Ishikawa (cell line): ENCODE measurements at regions not wholly inside any gene's neighbourhood (a gene's known extent, or its start where the extent isn't known, plus 50 kb on each side); places are given as distances from the start of the nearest gene placed in this dataset.
A peak's percentile ranks its signal among the peaks of the same experiment; 100 is the strongest.

ENCODE experiments used
- CEBPB ChIP-seq: IDR thresholded peaks from 2 replicates; pipeline ENCODE4 v1.6.1; 2012
- CREB1 ChIP-seq: IDR thresholded peaks from 2 replicates; pipeline ENCODE4 v1.6.1; 2012; ENCODE audit warnings: low read depth
- EGR1 ChIP-seq: IDR thresholded peaks from 2 replicates; pipeline ENCODE4 v1.6.1; 2012
- EP300 ChIP-seq: IDR thresholded peaks from 2 replicates; pipeline ENCODE4 v1.6.1; 2012; ENCODE audit warnings: borderline replicate concordance
- NFIC ChIP-seq: IDR thresholded peaks from 2 replicates; pipeline ENCODE4 v1.6.1; 2012
- RAD21 ChIP-seq: IDR thresholded peaks from 2 replicates; pipeline ENCODE4 v1.6.1; 2012; ENCODE audit warnings: low read depth
- TAF1 ChIP-seq: IDR thresholded peaks from 2 replicates; pipeline ENCODE4 v1.6.1; 2012; ENCODE audit warnings: low read depth, mild to moderate bottlenecking
- TCF12 ChIP-seq: IDR thresholded peaks from 2 replicates; pipeline ENCODE4 v1.6.1; 2012; ENCODE audit warnings: low read depth
- TEAD4 ChIP-seq: IDR thresholded peaks from 2 replicates; pipeline ENCODE4 v1.6.1; 2012
- USF1 ChIP-seq: IDR thresholded peaks from 2 replicates; pipeline ENCODE4 v1.6.1; 2012
- YY1 ChIP-seq: IDR thresholded peaks from 2 replicates; pipeline ENCODE4 v1.6.1; 2012; ENCODE audit warnings: low read depth
- ZBTB7A ChIP-seq: IDR thresholded peaks from 2 replicates; pipeline ENCODE4 v1.6.1; 2012; ENCODE audit warnings: low read depth
- TF ChIP-seq, protein P1 (sequence below): IDR thresholded peaks from 2 replicates; pipeline ENCODE4 v1.6.1; 2012
- TF ChIP-seq, protein P2 (sequence below): IDR thresholded peaks from 2 replicates; pipeline ENCODE4 v1.6.1; 2012; ENCODE audit warnings: low read depth, mild to moderate bottlenecking

GRCh38 chr6:33895988-33896387 lies 92.2 kb upstream of the MLN start:
- TF ChIP-seq RAD21 (no peak), USF1 (no peak), NFIC (no peak), TCF12 (no peak), TAF1 (no peak), YY1 (no peak), EGR1 (no peak), CEBPB (no peak)

DNA sequence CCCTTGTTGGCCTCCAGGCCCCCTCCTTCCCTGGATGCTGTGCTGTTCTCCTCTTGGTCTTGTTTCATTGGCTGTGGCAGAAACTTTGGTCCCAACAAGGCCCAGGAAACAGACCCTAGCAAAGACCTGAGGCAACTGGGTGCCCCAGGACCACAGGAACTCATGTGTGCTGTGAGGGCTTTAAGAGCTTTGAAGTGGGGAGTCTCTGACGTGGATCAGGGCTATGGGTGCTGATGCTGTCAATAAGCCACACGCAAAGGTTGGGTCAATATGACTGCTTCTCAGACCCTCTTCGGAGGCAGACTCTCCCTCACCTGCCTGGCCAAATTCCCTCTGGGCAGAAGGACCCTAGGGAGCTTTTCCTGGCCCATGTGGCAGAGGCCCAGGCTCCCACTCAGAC lies 91.5 kb upstream of the MLN start:
- TF ChIP-seq ZBTB7A (no peak), CEBPB (no peak), TAF1 (no peak), TCF12 (no peak), EP300 (no peak), TEAD4 (no peak), USF1 (no peak), EGR1 (no peak), YY1 (no peak), RAD21 (no peak), CREB1 (no peak)

GRCh38 chr6:33894438-33894837 lies 90.6 kb upstream of the MLN start:
- TF ChIP-seq USF1 (no peak), TEAD4 (peak; percentile 89), TCF12 (peak; percentile 85), NFIC (peak; percentile 99), EGR1 (no peak), CEBPB (no peak), EP300 (peak; percentile 75; the same call in 1 of the 2 replicates)
- TF ChIP-seq, protein P1, sequence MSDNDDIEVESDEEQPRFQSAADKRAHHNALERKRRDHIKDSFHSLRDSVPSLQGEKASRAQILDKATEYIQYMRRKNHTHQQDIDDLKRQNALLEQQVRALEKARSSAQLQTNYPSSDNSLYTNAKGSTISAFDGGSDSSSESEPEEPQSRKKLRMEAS = peak; percentile 38
- TF ChIP-seq, protein P2, sequence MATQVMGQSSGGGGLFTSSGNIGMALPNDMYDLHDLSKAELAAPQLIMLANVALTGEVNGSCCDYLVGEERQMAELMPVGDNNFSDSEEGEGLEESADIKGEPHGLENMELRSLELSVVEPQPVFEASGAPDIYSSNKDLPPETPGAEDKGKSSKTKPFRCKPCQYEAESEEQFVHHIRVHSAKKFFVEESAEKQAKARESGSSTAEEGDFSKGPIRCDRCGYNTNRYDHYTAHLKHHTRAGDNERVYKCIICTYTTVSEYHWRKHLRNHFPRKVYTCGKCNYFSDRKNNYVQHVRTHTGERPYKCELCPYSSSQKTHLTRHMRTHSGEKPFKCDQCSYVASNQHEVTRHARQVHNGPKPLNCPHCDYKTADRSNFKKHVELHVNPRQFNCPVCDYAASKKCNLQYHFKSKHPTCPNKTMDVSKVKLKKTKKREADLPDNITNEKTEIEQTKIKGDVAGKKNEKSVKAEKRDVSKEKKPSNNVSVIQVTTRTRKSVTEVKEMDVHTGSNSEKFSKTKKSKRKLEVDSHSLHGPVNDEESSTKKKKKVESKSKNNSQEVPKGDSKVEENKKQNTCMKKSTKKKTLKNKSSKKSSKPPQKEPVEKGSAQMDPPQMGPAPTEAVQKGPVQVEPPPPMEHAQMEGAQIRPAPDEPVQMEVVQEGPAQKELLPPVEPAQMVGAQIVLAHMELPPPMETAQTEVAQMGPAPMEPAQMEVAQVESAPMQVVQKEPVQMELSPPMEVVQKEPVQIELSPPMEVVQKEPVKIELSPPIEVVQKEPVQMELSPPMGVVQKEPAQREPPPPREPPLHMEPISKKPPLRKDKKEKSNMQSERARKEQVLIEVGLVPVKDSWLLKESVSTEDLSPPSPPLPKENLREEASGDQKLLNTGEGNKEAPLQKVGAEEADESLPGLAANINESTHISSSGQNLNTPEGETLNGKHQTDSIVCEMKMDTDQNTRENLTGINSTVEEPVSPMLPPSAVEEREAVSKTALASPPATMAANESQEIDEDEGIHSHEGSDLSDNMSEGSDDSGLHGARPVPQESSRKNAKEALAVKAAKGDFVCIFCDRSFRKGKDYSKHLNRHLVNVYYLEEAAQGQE = no peak

DNA sequence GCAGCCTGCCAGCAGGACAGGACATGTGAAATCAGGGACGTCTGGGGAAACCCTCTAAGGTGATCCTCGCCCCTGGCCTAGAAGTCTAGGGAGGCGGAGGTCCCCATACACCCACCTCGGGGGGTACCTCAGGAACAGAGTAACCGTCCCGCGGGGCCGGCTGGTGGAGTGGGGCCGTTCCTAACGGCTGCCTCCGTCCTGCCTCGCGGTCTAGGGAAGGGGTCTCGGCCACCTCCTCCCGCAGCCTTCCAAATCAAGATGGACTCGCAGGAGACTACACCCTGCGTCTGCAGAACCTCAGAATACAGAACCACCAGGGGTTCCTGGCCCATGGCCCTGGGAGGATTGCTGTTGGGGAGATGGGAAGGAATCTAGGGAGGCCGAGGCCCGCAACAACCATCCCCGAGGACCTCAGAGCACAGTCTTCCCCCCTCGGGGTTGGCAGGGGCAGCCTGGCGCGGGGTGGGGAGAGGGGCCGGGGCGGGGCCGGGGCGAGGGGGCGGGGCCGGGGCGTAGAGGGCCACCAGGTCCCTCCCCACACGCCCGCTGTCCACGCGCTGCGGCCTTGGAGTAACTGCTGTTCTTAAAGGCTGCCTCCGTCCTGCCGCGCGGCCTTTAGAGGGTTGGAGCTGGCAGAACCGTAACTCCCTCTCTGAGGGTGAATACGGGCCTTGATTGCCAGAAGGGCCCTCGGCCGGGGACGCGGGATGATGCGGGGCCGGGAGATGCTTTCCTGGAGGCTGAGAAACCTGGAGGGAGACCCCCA lies 89.0 kb upstream of the MLN start:
- TF ChIP-seq CEBPB (no peak), EP300 (no peak), TEAD4 (no peak), TCF12 (no peak), YY1 (no peak), RAD21 (no peak), ZBTB7A (no peak)
- TF ChIP-seq, protein P1 = no peak
- TF ChIP-seq, protein P2 = no peak

- no peak for TF ChIP-seq RAD21
- TF ChIP-seq TEAD4 = no peak
- no peak for TF ChIP-seq TCF12
- no peak for TF ChIP-seq USF1
- TF ChIP-seq, protein P2 = no peak
- TF ChIP-seq CREB1 = no peak
- TF ChIP-seq CEBPB = no peak
- TF ChIP-seq, protein P1 = no peak
- no peak for TF ChIP-seq EGR1
These were observed 84.9 kb upstream of the MLN start for GRCh38 chr6:33888664-33889200.
